AG04450 (cell line): ENCODE measurements at regions not wholly inside any gene's neighbourhood (a gene's known extent, or its start where the extent isn't known, plus 50 kb on each side); places are given as distances from the start of the nearest gene placed in this dataset.

Experiments used
- CTCF ChIA-PET: fragments of 300-600, 350-600 bp; formaldehyde crosslinking; extraction: SDS; loops from one replicate; lab custom pipeline; 2022; ENCODE audit warnings: antibody characterized with exemption, inconsistent platforms; lab: Charles Lee
- POLR2A ChIA-PET: fragments of 350-600 bp; formaldehyde crosslinking; extraction: SDS; loops from one replicate; lab custom pipeline; 2021; ENCODE audit warnings: antibody characterized with exemption, inconsistent platforms; lab: Yijun Ruan, JAX
- DNase-seq: peaks from one replicate; pipeline ENCODE4 v3.0.0-alpha.2; 2011; ENCODE audit warnings: low read depth, low spot score
- H3K27ac ChIP-seq: one replicate; pipeline ENCODE4 v1.5.1; 2012; ENCODE audit warnings: low read depth, low read length, control low read depth
- H3K27me3 ChIP-seq: one replicate; pipeline ENCODE4 v1.6.0; 2012; ENCODE audit warnings: low read length; ENCODE audit not compliant: control insufficient read depth, insufficient read depth
- H3K4me3 ChIP-seq: 2 replicates; pipeline ENCODE4 v1.5.1; 2011; ENCODE audit warnings: mild to moderate bottlenecking, low read depth, low read length, control low read depth
- H3K9me3 ChIP-seq: 2 replicates; pipeline ENCODE4 v1.5.1; 2012; ENCODE audit warnings: low read length; ENCODE audit not compliant: control insufficient read depth, insufficient read depth
- TF ChIP-seq, protein P1 (sequence below): IDR thresholded peaks from 2 replicates; pipeline ENCODE4 v1.5.1; 2011; ENCODE audit warnings: low read depth, low read length, control low read depth, inconsistent platforms

DNA sequence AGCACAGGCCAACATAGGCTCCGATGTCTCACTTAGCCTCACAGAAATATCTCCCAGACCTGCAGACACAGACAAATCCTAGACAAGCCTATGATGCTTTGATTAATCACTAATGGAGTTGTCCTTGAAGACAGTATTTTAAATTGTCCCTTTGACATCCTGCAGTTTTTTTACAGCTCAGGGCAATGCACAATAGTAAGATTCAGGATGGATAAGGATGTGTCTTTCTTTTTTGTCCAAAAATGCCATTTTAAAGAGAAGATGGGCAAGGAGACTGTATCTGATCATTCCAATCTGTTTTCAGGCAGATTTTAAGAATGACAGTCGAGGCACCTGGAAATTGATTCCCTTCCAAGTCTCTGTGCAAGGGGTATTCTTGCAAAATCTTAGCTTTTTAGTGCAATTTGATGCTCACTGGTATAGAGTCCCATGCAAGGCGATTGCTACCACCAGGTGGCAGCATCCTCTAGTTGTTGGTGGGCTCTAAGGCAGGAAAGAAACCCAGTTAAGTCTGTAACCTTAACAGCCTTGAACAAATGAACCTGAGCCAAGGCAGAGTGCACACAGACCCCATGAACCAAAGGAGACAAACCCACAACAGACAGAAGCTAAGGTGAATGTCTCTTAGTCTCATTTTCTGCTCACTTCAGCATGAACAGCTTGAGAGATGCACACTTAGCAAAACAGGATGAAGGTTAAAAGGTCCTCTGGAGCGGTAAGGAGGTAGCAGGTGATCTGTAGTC lies 51.2 kb upstream of the MINAR1 start:
- Histone ChIP-seq H3K9me3 (no peaks in the 10 kb centered on the region), H3K27me3 (no peaks in the 10 kb centered on the region), H3K27ac (no peak overlapping the region), H3K4me3 (no peak overlapping the region)
- DNase-seq: peak; percentile 45
- TF ChIP-seq, protein P1, sequence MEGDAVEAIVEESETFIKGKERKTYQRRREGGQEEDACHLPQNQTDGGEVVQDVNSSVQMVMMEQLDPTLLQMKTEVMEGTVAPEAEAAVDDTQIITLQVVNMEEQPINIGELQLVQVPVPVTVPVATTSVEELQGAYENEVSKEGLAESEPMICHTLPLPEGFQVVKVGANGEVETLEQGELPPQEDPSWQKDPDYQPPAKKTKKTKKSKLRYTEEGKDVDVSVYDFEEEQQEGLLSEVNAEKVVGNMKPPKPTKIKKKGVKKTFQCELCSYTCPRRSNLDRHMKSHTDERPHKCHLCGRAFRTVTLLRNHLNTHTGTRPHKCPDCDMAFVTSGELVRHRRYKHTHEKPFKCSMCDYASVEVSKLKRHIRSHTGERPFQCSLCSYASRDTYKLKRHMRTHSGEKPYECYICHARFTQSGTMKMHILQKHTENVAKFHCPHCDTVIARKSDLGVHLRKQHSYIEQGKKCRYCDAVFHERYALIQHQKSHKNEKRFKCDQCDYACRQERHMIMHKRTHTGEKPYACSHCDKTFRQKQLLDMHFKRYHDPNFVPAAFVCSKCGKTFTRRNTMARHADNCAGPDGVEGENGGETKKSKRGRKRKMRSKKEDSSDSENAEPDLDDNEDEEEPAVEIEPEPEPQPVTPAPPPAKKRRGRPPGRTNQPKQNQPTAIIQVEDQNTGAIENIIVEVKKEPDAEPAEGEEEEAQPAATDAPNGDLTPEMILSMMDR: peak; percentile 98
- POLR2A ChIA-PET: interaction anchor here (0.6 to 1.6 kb wide), 2 partner anchors 258 to 473 kb away, joined by 4 to 6 read pairs; no protein-coding TSS in a partner anchor
- CTCF ChIA-PET: interaction anchor here (0.5 to 8.7 kb wide), 70 partner anchors 8 to 1073 kb away, joined by 3 to 388 read pairs (median 4); partner anchors contain the start of genes MINAR1 and TMED3

GRCh38 chr15:79381593-79381992 lies 50.5 kb upstream of the MINAR1 start:
- no peak for DNase-seq
- Histone ChIP-seq H3K9me3 (no peaks in the 10 kb centered on the region), H3K27me3 (no peaks in the 10 kb centered on the region), H3K27ac (no peak overlapping the region), H3K4me3 (no peak overlapping the region)
- CTCF ChIA-PET: interaction anchor here (0.5 to 8.7 kb wide), 54 partner anchors 9 to 1072 kb away, joined by 3 to 388 read pairs (median 4); partner anchors contain the start of genes MINAR1 and TMED3
- TF ChIP-seq, protein P1: no peak
- POLR2A ChIA-PET: interaction anchor here (0.6 to 1.6 kb wide), 2 partner anchors 258 to 472 kb away, joined by 4 to 6 read pairs; no protein-coding TSS in a partner anchor
